IMR-90 (cell line): ENCODE measurements at regions not wholly inside any gene's neighbourhood (a gene's known extent, or its start where the extent isn't known, plus 50 kb on each side); places are given as distances from the start of the nearest gene placed in this dataset.

ENCODE experiments used
- ATAC-seq: fragments of 200-7000 bp; cut with Tn5 transposase; 2 replicates; pipeline ENCODE4 v1.9.1; 2020; ENCODE audit warnings: low read depth, mild to moderate bottlenecking, moderate library complexity
- BruUV-seq: library from RNA; stranded (reverse); fragments of 400-500 nt; replicated peaks from 2 replicates; lab custom pipeline; 2021; lab: Mats Ljungman, UMichigan
- CTCF ChIA-PET: fragments of 300-600 bp; formaldehyde crosslinking; extraction: SDS; loops from one replicate; lab custom pipeline; 2021; ENCODE audit warnings: antibody characterized with exemption; lab: Yijun Ruan, JAX
- POLR2A ChIA-PET: fragments of 300-600 bp; sonication (Branson Sonifier 250); formaldehyde crosslinking; loops from one replicate; lab custom pipeline; 2022; ENCODE audit warnings: antibody characterized with exemption; ENCODE audit not compliant: unreplicated experiment; lab: Charles Lee
- DNase-seq: peaks from one replicate; pipeline ENCODE4 v3.0.0; 2013
- H2AFZ ChIP-seq: replicated peaks from 2 replicates; pipeline ENCODE3; 2013; ENCODE audit warnings: low read length, mild to moderate bottlenecking; ENCODE audit not compliant: poor library complexity
- H2AK5ac ChIP-seq: 2 replicates; pipeline ENCODE4 v1.6.1; 2013; ENCODE audit warnings: low read depth, low read length, inconsistent platforms
- H2AK9ac ChIP-seq: replicated peaks from 2 replicates; pipeline ENCODE3; 2013; ENCODE audit warnings: mild to moderate bottlenecking, low read depth, low read length, moderate library complexity; ENCODE audit not compliant: poor library complexity
- H2BK120ac ChIP-seq: 2 replicates; pipeline ENCODE4 v1.6.1; 2013; ENCODE audit warnings: low read depth, low read length, inconsistent platforms
- H2BK15ac ChIP-seq: 3 replicates; pipeline ENCODE4 v1.6.1; 2013; ENCODE audit warnings: low read depth, low read length, inconsistent platforms
- H2BK20ac ChIP-seq: 2 replicates; pipeline ENCODE4 v1.6.1; 2013; ENCODE audit warnings: low read depth, mild to moderate bottlenecking, inconsistent platforms, low read length, moderate library complexity
- H2BK5ac ChIP-seq: 2 replicates; pipeline ENCODE4 v1.6.1; 2013; ENCODE audit warnings: mild to moderate bottlenecking, low read depth, low read length, inconsistent platforms; ENCODE audit not compliant: poor library complexity, severe bottlenecking
- H3K14ac ChIP-seq: replicated peaks from 2 replicates; pipeline ENCODE4 v1.6.1; 2013; ENCODE audit warnings: low read depth, low read length, inconsistent platforms
- H3K18ac ChIP-seq: 2 replicates; pipeline ENCODE4 v1.6.1; 2013; ENCODE audit warnings: low read depth, low read length, control low read depth
- H3K23ac ChIP-seq: 2 replicates; pipeline ENCODE4 v1.6.1; 2013; ENCODE audit warnings: low read depth, low read length, inconsistent platforms
- H3K27ac ChIP-seq: 2 replicates; pipeline ENCODE4 v1.5.1; 2013; ENCODE audit warnings: mild to moderate bottlenecking, control low read depth, low read length; ENCODE audit not compliant: insufficient read depth
- H3K27me3 ChIP-seq: 2 replicates; pipeline ENCODE4 v1.6.1; 2013; ENCODE audit warnings: low read length; ENCODE audit not compliant: control insufficient read depth, insufficient read depth
- H3K36me3 ChIP-seq: 2 replicates; pipeline ENCODE4 v1.6.1; 2013; ENCODE audit warnings: low read length, mixed read lengths; ENCODE audit not compliant: control insufficient read depth, insufficient read depth
- H3K4ac ChIP-seq: 2 replicates; pipeline ENCODE4 v1.6.1; 2013; ENCODE audit warnings: low read depth, low read length, inconsistent platforms
- H3K4me1 ChIP-seq: 2 replicates; pipeline ENCODE4 v1.6.1; 2013; ENCODE audit warnings: low read length, mixed read lengths; ENCODE audit not compliant: control insufficient read depth, insufficient read depth
- H3K4me2 ChIP-seq: 2 replicates; pipeline ENCODE4 v1.6.1; 2013; ENCODE audit warnings: low read depth, mild to moderate bottlenecking, control low read depth, low read length, moderate library complexity
- H3K4me3 ChIP-seq: 2 replicates; pipeline ENCODE4 v1.5.1; 2013; ENCODE audit warnings: low read depth, mild to moderate bottlenecking, control low read depth, low read length, moderate library complexity; ENCODE audit not compliant: insufficient read depth
- H3K56ac ChIP-seq: 2 replicates; pipeline ENCODE4 v1.6.1; 2013; ENCODE audit warnings: low read length, inconsistent platforms; ENCODE audit not compliant: insufficient read depth; ENCODE audit errors: extremely low read depth
- H3K79me1 ChIP-seq, 2 experiments: 2 replicates each; pipeline ENCODE4 v1.6.1; 2013; ENCODE audit warnings: low read length in 2 of 2, inconsistent platforms in 1 of 2, low read depth in 1 of 2
- H3K9ac ChIP-seq: 2 replicates; pipeline ENCODE4 v1.6.1; 2013; ENCODE audit warnings: low read depth, low read length, control low read depth
- H3K9me1 ChIP-seq: 2 replicates; pipeline ENCODE4 v1.6.1; 2013; ENCODE audit warnings: low read length, inconsistent platforms; ENCODE audit not compliant: insufficient read depth
- H3K9me3 ChIP-seq: 2 replicates; pipeline ENCODE4 v1.6.1; 2013; ENCODE audit warnings: low read length; ENCODE audit not compliant: control insufficient read depth, insufficient read depth
- H4K20me1 ChIP-seq: 2 replicates; pipeline ENCODE4 v1.6.1; 2013; ENCODE audit warnings: low read length, inconsistent platforms; ENCODE audit not compliant: insufficient read depth
- H4K5ac ChIP-seq: 2 replicates; pipeline ENCODE4 v1.6.1; 2013; ENCODE audit warnings: mild to moderate bottlenecking, low read depth, low read length, control low read depth
- H4K8ac ChIP-seq, 2 experiments: 2 replicates each; pipeline ENCODE4 v1.6.1; 2013; ENCODE audit warnings: low read depth in 2 of 2, low read length in 2 of 2, control low read depth in 1 of 2, inconsistent platforms in 1 of 2
- H4K91ac ChIP-seq: 2 replicates; pipeline ENCODE4 v1.6.1; 2013; ENCODE audit warnings: low read depth, low read length, inconsistent platforms; ENCODE audit not compliant: insufficient read depth
- BHLHE40 ChIP-seq: fragments of 150-350 bp; IDR thresholded peaks from 2 replicates; pipeline ENCODE4 v1.6.1; 2016; ENCODE audit warnings: mild to moderate bottlenecking, low read depth, low read length
- CEBPB ChIP-seq: IDR thresholded peaks from 2 replicates; pipeline ENCODE4 v1.6.1; 2012; ENCODE audit warnings: low read depth, low read length, improper control_type of control experiment
- CHD1 ChIP-seq: IDR thresholded peaks from 2 replicates; pipeline ENCODE4 v1.6.1; 2012; ENCODE audit warnings: low read depth, low read length, improper control_type of control experiment
- CTCF ChIP-seq: conservative IDR thresholded peaks from 2 replicates; pipeline ENCODE4 v1.5.1; 2012; ENCODE audit warnings: mild to moderate bottlenecking, low read depth, low read length, improper control_type of control experiment
- FOS ChIP-seq: fragments of 150-350 bp; IDR thresholded peaks from 2 replicates; pipeline ENCODE4 v1.6.1; 2016; ENCODE audit warnings: low read depth, low read length
- MAZ ChIP-seq: IDR thresholded peaks from 2 replicates; pipeline ENCODE4 v1.6.1; 2012; ENCODE audit warnings: low read depth, mild to moderate bottlenecking, low read length, improper control_type of control experiment, moderate library complexity, borderline replicate concordance
- MXI1 ChIP-seq: IDR thresholded peaks from 2 replicates; pipeline ENCODE4 v1.6.1; 2012; ENCODE audit warnings: low read depth, mild to moderate bottlenecking, low read length, moderate library complexity, borderline replicate concordance
- NFE2L2 ChIP-seq: fragments of 150-350 bp; IDR thresholded peaks from 2 replicates; pipeline ENCODE4 v1.6.1; 2016; ENCODE audit warnings: low read depth, mild to moderate bottlenecking, low read length
- POLR2A ChIP-seq: IDR thresholded peaks from 2 replicates; pipeline ENCODE4 v1.6.1; 2012; ENCODE audit warnings: mild to moderate bottlenecking, low read depth, low read length
- RAD21 ChIP-seq: IDR thresholded peaks from 2 replicates; pipeline ENCODE4 v1.6.1; 2012; ENCODE audit warnings: low read length, improper control_type of control experiment
- RFX5 ChIP-seq: IDR thresholded peaks from 2 replicates; pipeline ENCODE4 v1.8.0; 2012; ENCODE audit warnings: low read depth, mild to moderate bottlenecking, low read length, moderate library complexity
- SMC3 ChIP-seq: fragments of 150-350 bp; IDR thresholded peaks from 2 replicates; pipeline ENCODE4 v1.6.1; 2016; ENCODE audit warnings: low read depth, mild to moderate bottlenecking, antibody characterized with exemption, low read length, moderate library complexity
- WGBS, 2 experiments: methylation state at CpG; one replicate each; pipeline versions ENCODE4 v1.1.5 to v1.1.7; 2013; ENCODE audit warnings: missing lambda C conversion rate in 2 of 2; ENCODE audit not compliant: insufficient read length in 1 of 2; ENCODE audit errors: extremely low coverage in 2 of 2; 5-methylcytosine and 5-hydroxymethylcytosine counted together
- dilution Hi-C: fragments of 300-500 bp; cut with HindIII; formaldehyde crosslinking; loops from one replicate; pipeline ENCODE4 v1.14.3; 2018; ENCODE audit warnings: low sequenced_read_pairs; ENCODE audit not compliant: unreplicated experiment
- in situ Hi-C: fragments of 300-500 bp; cut with MboI; formaldehyde crosslinking; loops from 3 replicates; pipeline ENCODE4 v1.14.3; 2019; ENCODE audit warnings: low sequenced_read_pairs, inconsistent platforms, mixed read lengths
- intact Hi-C: fragments of 100-400 bp; cut with micrococcal nuclease; formaldehyde crosslinking; loops from 2 replicates; pipeline ENCODE4 v1.10.0; 2022
- TF ChIP-seq, protein P1 (sequence below): fragments of 150-350 bp; IDR thresholded peaks from 2 replicates; pipeline ENCODE4 v1.6.1; 2016; ENCODE audit warnings: low read depth, mild to moderate bottlenecking, low read length, moderate library complexity, borderline replicate concordance

DNA sequence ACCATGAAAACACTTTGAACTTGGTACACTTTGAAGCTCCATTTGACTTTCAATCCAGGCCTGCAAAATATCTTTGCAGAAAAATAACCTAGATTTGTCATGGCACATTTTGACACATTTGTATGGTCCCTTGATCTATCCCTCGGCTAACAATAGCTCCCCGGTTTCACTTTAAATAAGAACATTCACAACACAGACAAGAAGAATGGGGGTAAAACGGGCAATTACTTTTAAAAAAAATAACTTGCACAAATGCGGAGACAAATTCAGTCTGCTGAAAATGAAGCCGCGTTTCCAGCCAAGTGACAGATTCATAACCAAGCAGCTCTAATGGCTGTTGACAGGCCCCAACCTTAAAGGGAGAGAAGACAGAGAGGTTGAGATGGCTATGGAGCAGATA, 218.2 kb downstream of the NPHP4 start:
- H2AK5ac ChIP-seq: no peak overlapping the region
- no peaks in the 10 kb centered on the region for H3K4me1 ChIP-seq
- H2BK15ac ChIP-seq: no peak overlapping the region
- H3K79me1 ChIP-seq: no peaks in the 10 kb centered on the region
- no peaks in the 10 kb centered on the region for H3K36me3 ChIP-seq
- in situ Hi-C loops: no loop called here
- H3K4me3 ChIP-seq: no peak overlapping the region
- H4K20me1 ChIP-seq: no peaks in the 10 kb centered on the region
- H3K18ac ChIP-seq: no peak overlapping the region
- H3K27ac ChIP-seq: no peak overlapping the region
- no peaks in the 10 kb centered on the region for H3K27me3 ChIP-seq
- H3K9me3 ChIP-seq: peaks cover 38% of the 10 kb centered on the region
- DNase-seq: no peak
- no peak overlapping the region for H3K14ac ChIP-seq
- H4K8ac ChIP-seq: no peak overlapping the region
- no peak overlapping the region for H3K4me2 ChIP-seq
- no peak for ATAC-seq
- H4K91ac ChIP-seq: no peak overlapping the region
- no peak overlapping the region for H2AFZ ChIP-seq
- H4K5ac ChIP-seq: no peak overlapping the region
- H3K9ac ChIP-seq: no peak overlapping the region
- POLR2A ChIA-PET: no interaction called here
- no peak overlapping the region for H2BK20ac ChIP-seq
- no peak overlapping the region for H3K23ac ChIP-seq
- H2AK9ac ChIP-seq: no peak overlapping the region
- no peak overlapping the region for H3K4ac ChIP-seq
- dilution Hi-C loops: no loop called here
- no peak overlapping the region for H3K56ac ChIP-seq
- intact Hi-C loops: no loop called here
- H2BK120ac ChIP-seq: no peak overlapping the region
- BruUV-seq: no TSS peak
- CTCF ChIA-PET: no interaction called here
- no peaks in the 10 kb centered on the region for H3K9me1 ChIP-seq
- no CpG with 5 or more reads among the region's 6 CpGs for WGBS, 2 experiments
- no peak for TF ChIP-seq POLR2A
- TF ChIP-seq, protein P1, sequence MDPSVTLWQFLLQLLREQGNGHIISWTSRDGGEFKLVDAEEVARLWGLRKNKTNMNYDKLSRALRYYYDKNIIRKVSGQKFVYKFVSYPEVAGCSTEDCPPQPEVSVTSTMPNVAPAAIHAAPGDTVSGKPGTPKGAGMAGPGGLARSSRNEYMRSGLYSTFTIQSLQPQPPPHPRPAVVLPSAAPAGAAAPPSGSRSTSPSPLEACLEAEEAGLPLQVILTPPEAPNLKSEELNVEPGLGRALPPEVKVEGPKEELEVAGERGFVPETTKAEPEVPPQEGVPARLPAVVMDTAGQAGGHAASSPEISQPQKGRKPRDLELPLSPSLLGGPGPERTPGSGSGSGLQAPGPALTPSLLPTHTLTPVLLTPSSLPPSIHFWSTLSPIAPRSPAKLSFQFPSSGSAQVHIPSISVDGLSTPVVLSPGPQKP: no peak
- no peak for TF ChIP-seq CHD1
- TF ChIP-seq NFE2L2: no peak
- TF ChIP-seq FOS: no peak
- no peak for TF ChIP-seq MXI1
- TF ChIP-seq MAZ: no peak
- no peak for TF ChIP-seq SMC3
- no peak for TF ChIP-seq RAD21
- no peak for TF ChIP-seq CTCF
- no peak for TF ChIP-seq RFX5
- TF ChIP-seq CEBPB: no peak
- no peak for TF ChIP-seq BHLHE40
- no peak overlapping the region for H2BK5ac ChIP-seq
